Mammary epithelial cell (primary cell): ENCODE measurements at regions not wholly inside any gene's neighbourhood (a gene's known extent, or its start where the extent isn't known, plus 50 kb on each side); places are given as distances from the start of the nearest gene placed in this dataset.

Experiments used
- EZH2 ChIP-seq: IDR thresholded peaks from 2 replicates; pipeline ENCODE4 v1.6.1; 2012; ENCODE audit warnings: low read length, inconsistent platforms, borderline replicate concordance
- TF ChIP-seq, protein P1 (sequence below), 2 donors: IDR thresholded peaks in 1 of 2; conservative IDR thresholded peaks in 1 of 2; 2 replicates each; pipeline ENCODE4 v1.5.1; 2011 to 2012; ENCODE audit warnings: inconsistent platforms in 2 of 2, low read length in 2 of 2, mild to moderate bottlenecking in 2 of 2, control low read depth in 1 of 2, low read depth in 1 of 2; ENCODE audit not compliant: insufficient read depth in 1 of 2; ENCODE audit errors: extremely low read depth in 1 of 2

DNA sequence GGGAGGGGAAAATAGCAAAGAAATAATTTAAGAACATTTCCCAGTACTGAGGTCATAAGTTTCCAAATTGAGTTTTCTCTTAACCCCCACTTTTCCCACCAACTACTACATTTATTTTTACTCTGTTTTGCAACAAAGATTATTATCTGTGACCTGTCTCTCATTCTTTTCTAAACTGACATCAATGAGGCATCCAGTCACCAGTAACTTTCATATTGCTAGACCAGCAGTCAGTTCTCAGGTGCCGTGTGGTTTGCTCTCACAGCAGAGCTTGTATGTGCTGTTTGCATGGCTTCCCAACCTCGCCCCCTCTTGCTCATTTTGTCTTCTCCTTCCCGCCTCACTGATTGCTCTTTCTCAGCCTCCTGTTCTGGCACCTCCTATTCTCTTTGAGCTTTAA, 1091.3 kb downstream of the TBC1D22A start:
- TF ChIP-seq, protein P1, sequence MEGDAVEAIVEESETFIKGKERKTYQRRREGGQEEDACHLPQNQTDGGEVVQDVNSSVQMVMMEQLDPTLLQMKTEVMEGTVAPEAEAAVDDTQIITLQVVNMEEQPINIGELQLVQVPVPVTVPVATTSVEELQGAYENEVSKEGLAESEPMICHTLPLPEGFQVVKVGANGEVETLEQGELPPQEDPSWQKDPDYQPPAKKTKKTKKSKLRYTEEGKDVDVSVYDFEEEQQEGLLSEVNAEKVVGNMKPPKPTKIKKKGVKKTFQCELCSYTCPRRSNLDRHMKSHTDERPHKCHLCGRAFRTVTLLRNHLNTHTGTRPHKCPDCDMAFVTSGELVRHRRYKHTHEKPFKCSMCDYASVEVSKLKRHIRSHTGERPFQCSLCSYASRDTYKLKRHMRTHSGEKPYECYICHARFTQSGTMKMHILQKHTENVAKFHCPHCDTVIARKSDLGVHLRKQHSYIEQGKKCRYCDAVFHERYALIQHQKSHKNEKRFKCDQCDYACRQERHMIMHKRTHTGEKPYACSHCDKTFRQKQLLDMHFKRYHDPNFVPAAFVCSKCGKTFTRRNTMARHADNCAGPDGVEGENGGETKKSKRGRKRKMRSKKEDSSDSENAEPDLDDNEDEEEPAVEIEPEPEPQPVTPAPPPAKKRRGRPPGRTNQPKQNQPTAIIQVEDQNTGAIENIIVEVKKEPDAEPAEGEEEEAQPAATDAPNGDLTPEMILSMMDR (conservative IDR thresholded peaks at IDR 0.05 in 1 of 2, IDR thresholded peaks at IDR 0.05 in 1 of 2; ENCODE audit: extremely low read depth in 1 of 2, insufficient read depth in 1 of 2, low read depth in 1 of 2, low read length in 2 of 2): no peak
- TF ChIP-seq EZH2: no peak
